PFSK-1 (cell line): ENCODE measurements at regions not wholly inside any gene's neighbourhood (a gene's known extent, or its start where the extent isn't known, plus 50 kb on each side); places are given as distances from the start of the nearest gene placed in this dataset.

Experiments
- FOXP2 ChIP-seq: optimal IDR thresholded peaks from 2 replicates; pipeline ENCODE3; 2011; ENCODE audit warnings: borderline replicate concordance, control low read depth, inconsistent platforms; ENCODE audit not compliant: insufficient read depth; ENCODE audit errors: extremely low read length, extremely low read depth
- POLR2AphosphoS5 ChIP-seq: IDR thresholded peaks from 2 replicates; pipeline ENCODE4 v1.6.1; 2012; ENCODE audit warnings: low read depth, mild to moderate bottlenecking, control low read depth, low read length, moderate library complexity
- REST ChIP-seq, 2 experiments: IDR thresholded peaks; 2 replicates each; pipeline versions ENCODE4 v1.6.1 to v1.8.0; 2011 to 2012; ENCODE audit warnings: low read depth in 2 of 2, low read length in 2 of 2, control low read depth in 1 of 2, inconsistent platforms in 1 of 2, mild to moderate bottlenecking in 1 of 2, moderate library complexity in 1 of 2; ENCODE audit not compliant: insufficient read depth in 1 of 2
- SIN3A ChIP-seq: IDR thresholded peaks from 2 replicates; pipeline ENCODE4 v1.6.1; 2012; ENCODE audit warnings: mild to moderate bottlenecking, low read length, moderate library complexity, borderline replicate concordance; ENCODE audit not compliant: insufficient read depth
- TAF1 ChIP-seq: IDR thresholded peaks from 2 replicates; pipeline ENCODE4 v1.6.1; 2012; ENCODE audit warnings: low read length, control low read depth, borderline replicate concordance; ENCODE audit not compliant: insufficient read depth

GRCh38 chr10:64345856-64346255 lies 824.7 kb downstream of the REEP3 start:
- TF ChIP-seq POLR2AphosphoS5 = no peak
- TF ChIP-seq SIN3A = no peak
- no peak for TF ChIP-seq TAF1
- no peak for TF ChIP-seq REST (IDR thresholded peaks at IDR 0.05; ENCODE audit: insufficient read depth in 1 of 2, low read depth in 2 of 2, low read length in 2 of 2)
- no peak for TF ChIP-seq FOXP2
